ENCODE measurements at regions not wholly inside any gene's neighbourhood (a gene's known extent, or its start where the extent isn't known, plus 50 kb on each side); places are given as distances from the start of the nearest gene placed in this dataset.

DNA sequence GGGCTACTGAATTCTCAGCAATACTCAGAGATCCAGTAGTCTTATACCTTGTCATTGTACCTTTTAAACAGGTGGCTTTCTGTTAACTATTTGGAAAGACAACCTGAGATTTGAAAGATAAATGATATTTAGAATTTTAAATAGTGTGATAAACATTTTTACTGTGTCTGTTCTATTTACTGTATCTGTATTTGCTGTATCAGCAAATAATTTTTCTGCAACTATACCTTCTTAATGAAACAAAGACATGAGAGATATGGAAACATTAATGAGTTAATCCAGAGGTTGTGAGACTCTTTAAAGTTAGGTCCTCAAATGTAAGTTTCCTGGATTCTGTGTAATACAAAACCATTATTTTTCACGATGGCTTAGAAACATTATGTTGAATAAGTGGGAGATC lies 249.6 kb downstream of the CCDC59 start:
- TF ChIP-seq CTCF (conservative IDR thresholded peaks at IDR 0.05; ENCODE audit: low read depth, low read length) (no peak), EZH2 (IDR thresholded peaks at IDR 0.05; ENCODE audit: borderline replicate concordance, low read depth, low read length, poor library complexity, severe bottlenecking) (no peak)

Data from A673 (cell line).